GM23248 (cell line): ENCODE measurements at regions not wholly inside any gene's neighbourhood (a gene's known extent, or its start where the extent isn't known, plus 50 kb on each side); places are given as distances from the start of the nearest gene placed in this dataset.

ENCODE experiments used
- EZH2 ChIP-seq: fragments of 200-600 bp; sonication (generic); IDR thresholded peaks from 2 replicates; pipeline ENCODE4 v1.6.1; 2018; ENCODE audit warnings: antibody characterized with exemption, mild to moderate bottlenecking; ENCODE audit not compliant: insufficient read depth, poor library complexity, severe bottlenecking
- EZH2phosphoT487 ChIP-seq: fragments of 200-600 bp; sonication (generic); IDR thresholded peaks from 2 replicates; pipeline ENCODE4 v1.6.1; 2018; ENCODE audit warnings: antibody characterized with exemption, moderate library complexity, mild to moderate bottlenecking, low read depth; ENCODE audit not compliant: insufficient read depth

- no peak for TF ChIP-seq EZH2phosphoT487
- TF ChIP-seq EZH2: no peak
These were observed 102.5 kb downstream of the RPLP1 start for GRCh38 chr15:69555080-69555479.
